Hepatocyte (in vitro differentiated cells): ENCODE measurements at regions not wholly inside any gene's neighbourhood (a gene's known extent, or its start where the extent isn't known, plus 50 kb on each side); places are given as distances from the start of the nearest gene placed in this dataset.

Experiments
- DNase-seq: peaks from one replicate; pipeline ENCODE4 v3.0.0-alpha.2; 2016; ENCODE audit warnings: low spot score
- H2AFZ ChIP-seq: fragments of 200-600 bp; sonication (generic); 2 replicates; pipeline ENCODE4 v1.6.0; 2016; ENCODE audit warnings: antibody characterized with exemption, mild to moderate bottlenecking
- H3K27ac ChIP-seq: fragments of 200-600 bp; sonication (generic); 2 replicates; pipeline ENCODE4 v1.5.1; 2016; ENCODE audit warnings: mild to moderate bottlenecking
- H3K27me3 ChIP-seq: fragments of 200-600 bp; sonication (generic); 2 replicates; pipeline ENCODE4 v1.6.1; 2016
- H3K36me3 ChIP-seq: fragments of 200-600 bp; sonication (generic); replicated peaks from 2 replicates; pipeline ENCODE4 v1.5.1; 2016; ENCODE audit warnings: low read depth; ENCODE audit not compliant: insufficient read depth
- H3K4me1 ChIP-seq: fragments of 200-600 bp; sonication (generic); 2 replicates; pipeline ENCODE4 v1.5.1; 2016; ENCODE audit warnings: mild to moderate bottlenecking, moderate library complexity; ENCODE audit not compliant: insufficient read depth
- H3K4me2 ChIP-seq: fragments of 200-600 bp; sonication (generic); 2 replicates; pipeline ENCODE4 v1.6.0; 2016
- H3K4me3 ChIP-seq: fragments of 200-600 bp; sonication (generic); 2 replicates; pipeline ENCODE4 v1.5.1; 2016; ENCODE audit warnings: mild to moderate bottlenecking
- H3K79me2 ChIP-seq: fragments of 200-600 bp; sonication (generic); 2 replicates; pipeline ENCODE4 v1.6.0; 2017; ENCODE audit warnings: mild to moderate bottlenecking
- H3K9me2 ChIP-seq: fragments of 200-600 bp; sonication (generic); replicated peaks from 2 replicates; pipeline ENCODE4 v1.6.0; 2017; ENCODE audit warnings: mild to moderate bottlenecking; ENCODE audit not compliant: insufficient read depth
- H3K9me3 ChIP-seq: fragments of 200-600 bp; sonication (generic); 2 replicates; pipeline ENCODE4 v1.5.1; 2016; ENCODE audit warnings: low read depth, mild to moderate bottlenecking
- H4K20me1 ChIP-seq: fragments of 200-600 bp; sonication (generic); 2 replicates; pipeline ENCODE4 v1.6.0; 2016; ENCODE audit warnings: mild to moderate bottlenecking; ENCODE audit not compliant: insufficient read depth, poor library complexity, severe bottlenecking
- CTCF ChIP-seq: fragments of 200-600 bp; sonication (generic); IDR thresholded peaks from 2 replicates; pipeline ENCODE4 v1.5.1; 2016; ENCODE audit warnings: antibody characterized with exemption, mild to moderate bottlenecking; ENCODE audit not compliant: poor library complexity
- EZH2 ChIP-seq: fragments of 200-600 bp; sonication (generic); IDR thresholded peaks from 2 replicates; pipeline ENCODE4 v1.6.1; 2016; ENCODE audit warnings: antibody characterized with exemption, mild to moderate bottlenecking, borderline replicate concordance
- EZH2phosphoT487 ChIP-seq: fragments of 200-600 bp; sonication (generic); IDR thresholded peaks from one replicate; pipeline ENCODE4 v1.6.1; 2018; ENCODE audit warnings: antibody characterized with exemption, mild to moderate bottlenecking, low read depth, moderate library complexity; ENCODE audit not compliant: unreplicated experiment, severe bottlenecking
- WGBS: methylation state at CpG from one replicate; pipeline ENCODE4 v1.1.6; 2016; ENCODE audit warnings: low lambda C conversion rate; ENCODE audit errors: missing lambda C conversion rate; 5-methylcytosine and 5-hydroxymethylcytosine counted together

- no peaks in the 10 kb centered on the region for H4K20me1 ChIP-seq
- no peaks in the 10 kb centered on the region for H3K79me2 ChIP-seq
- no peak overlapping the region for H2AFZ ChIP-seq
- H3K36me3 ChIP-seq: no peaks in the 10 kb centered on the region
- no peak overlapping the region for H3K27ac ChIP-seq
- no peak overlapping the region for H3K4me3 ChIP-seq
- H3K9me2 ChIP-seq: no peaks in the 10 kb centered on the region
- no peaks in the 10 kb centered on the region for H3K4me1 ChIP-seq
- DNase-seq: no peak
- no peak overlapping the region for H3K4me2 ChIP-seq
- WGBS: 80% methylated on average over 3 of the region's 3 CpGs
- H3K27me3 ChIP-seq: no peaks in the 10 kb centered on the region
- no peak for TF ChIP-seq EZH2
- no peak for TF ChIP-seq EZH2phosphoT487
- TF ChIP-seq CTCF: no peak
- no peaks in the 10 kb centered on the region for H3K9me3 ChIP-seq
Observed at GRCh38 chr3:87732294-87732693, 326.5 kb downstream of the CGGBP1 start.

DNA sequence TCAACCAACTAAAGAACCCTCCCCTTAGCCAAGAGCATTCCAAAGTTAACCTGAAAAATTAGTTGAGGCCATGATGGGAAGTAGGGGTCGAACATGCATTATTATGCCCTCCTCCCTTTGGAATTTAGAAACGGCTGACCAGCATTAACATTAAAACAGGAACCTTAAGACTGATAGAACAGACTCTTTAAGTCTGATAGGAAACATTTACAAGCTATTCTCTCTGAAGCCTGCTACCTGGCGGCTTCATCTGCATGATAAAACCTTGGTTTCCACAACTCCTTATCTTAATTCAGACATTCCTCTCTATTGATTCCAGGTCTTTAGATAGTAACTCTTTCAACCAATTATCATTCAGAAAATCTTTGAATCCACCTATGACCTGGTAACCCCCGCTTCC, 331.0 kb downstream of the CGGBP1 start:
- WGBS: 51% methylated on average over 4 of the region's 4 CpGs
- Histone ChIP-seq H3K4me2 (no peak overlapping the region), H3K79me2 (no peaks in the 10 kb centered on the region), H3K36me3 (no peaks in the 10 kb centered on the region), H3K4me3 (no peak overlapping the region), H2AFZ (no peak overlapping the region), H4K20me1 (no peaks in the 10 kb centered on the region), H3K4me1 (no peaks in the 10 kb centered on the region), H3K27me3 (no peaks in the 10 kb centered on the region), H3K27ac (no peak overlapping the region), H3K9me2 (no peaks in the 10 kb centered on the region), H3K9me3 (no peaks in the 10 kb centered on the region)
- TF ChIP-seq EZH2 (no peak), EZH2phosphoT487 (no peak), CTCF (no peak)
- no peak for DNase-seq

DNA sequence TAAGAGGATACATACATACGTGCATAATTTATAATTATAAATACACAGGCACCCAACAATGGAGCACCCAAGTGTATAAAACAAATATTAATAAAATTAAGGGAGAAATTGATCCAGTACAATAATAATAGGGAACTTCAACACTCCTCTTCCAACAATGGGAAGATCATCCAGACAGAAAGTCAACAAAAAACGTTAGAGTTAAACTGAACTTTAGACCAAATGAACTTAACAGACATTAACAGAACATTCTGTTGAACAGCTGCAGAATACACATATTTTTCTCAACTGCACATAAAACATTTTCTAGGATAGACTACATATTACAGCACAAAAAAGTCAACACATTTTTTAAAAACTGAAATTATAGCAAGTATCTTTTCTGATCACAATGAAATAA, 339.7 kb downstream of the CGGBP1 start:
- Histone ChIP-seq H3K79me2 (no peaks in the 10 kb centered on the region), H3K4me2 (no peak overlapping the region), H3K27me3 (no peaks in the 10 kb centered on the region), H3K4me1 (no peaks in the 10 kb centered on the region), H2AFZ (no peak overlapping the region), H3K36me3 (no peaks in the 10 kb centered on the region), H3K27ac (no peak overlapping the region), H4K20me1 (no peaks in the 10 kb centered on the region), H3K9me2 (no peaks in the 10 kb centered on the region), H3K9me3 (no peaks in the 10 kb centered on the region), H3K4me3 (no peak overlapping the region)
- DNase-seq: no peak
- WGBS: 55% methylated on average over 2 of the region's 2 CpGs
- TF ChIP-seq CTCF (no peak), EZH2phosphoT487 (no peak), EZH2 (no peak)

- Histone ChIP-seq H3K9me3 (no peaks in the 10 kb centered on the region), H3K36me3 (no peaks in the 10 kb centered on the region), H3K4me3 (no peak overlapping the region), H2AFZ (no peak overlapping the region), H3K9me2 (no peaks in the 10 kb centered on the region), H3K27ac (no peak overlapping the region), H3K27me3 (no peaks in the 10 kb centered on the region), H3K4me1 (no peaks in the 10 kb centered on the region), H3K79me2 (no peaks in the 10 kb centered on the region), H4K20me1 (no peaks in the 10 kb centered on the region), H3K4me2 (no peak overlapping the region)
- 92% methylated on average over 1 of the region's 1 CpG for WGBS
- DNase-seq: no peak
- no peak for TF ChIP-seq EZH2
- TF ChIP-seq EZH2phosphoT487: no peak
- no peak for TF ChIP-seq CTCF
Observed at GRCh38 chr3:87710511-87710910, 348.3 kb downstream of the CGGBP1 start.
